IMR-90 (cell line): ENCODE measurements at regions not wholly inside any gene's neighbourhood (a gene's known extent, or its start where the extent isn't known, plus 50 kb on each side); places are given as distances from the start of the nearest gene placed in this dataset.

Experiments
- ATAC-seq: fragments of 200-7000 bp; cut with Tn5 transposase; 2 replicates; pipeline ENCODE4 v1.9.1; 2020; ENCODE audit warnings: low read depth, mild to moderate bottlenecking, moderate library complexity
- BruUV-seq: library from RNA; stranded (reverse); fragments of 400-500 nt; replicated peaks from 2 replicates; lab custom pipeline; 2021; lab: Mats Ljungman, UMichigan
- CTCF ChIA-PET: fragments of 300-600 bp; formaldehyde crosslinking; extraction: SDS; loops from one replicate; lab custom pipeline; 2021; ENCODE audit warnings: antibody characterized with exemption; lab: Yijun Ruan, JAX
- POLR2A ChIA-PET: fragments of 300-600 bp; sonication (Branson Sonifier 250); formaldehyde crosslinking; loops from one replicate; lab custom pipeline; 2022; ENCODE audit warnings: antibody characterized with exemption; ENCODE audit not compliant: unreplicated experiment; lab: Charles Lee
- DNase-seq: peaks from one replicate; pipeline ENCODE4 v3.0.0; 2013
- H2AFZ ChIP-seq: replicated peaks from 2 replicates; pipeline ENCODE3; 2013; ENCODE audit warnings: low read length, mild to moderate bottlenecking; ENCODE audit not compliant: poor library complexity
- H2AK5ac ChIP-seq: 2 replicates; pipeline ENCODE4 v1.6.1; 2013; ENCODE audit warnings: low read depth, low read length, inconsistent platforms
- H2AK9ac ChIP-seq: replicated peaks from 2 replicates; pipeline ENCODE3; 2013; ENCODE audit warnings: mild to moderate bottlenecking, low read depth, low read length, moderate library complexity; ENCODE audit not compliant: poor library complexity
- H2BK120ac ChIP-seq: 2 replicates; pipeline ENCODE4 v1.6.1; 2013; ENCODE audit warnings: low read depth, low read length, inconsistent platforms
- H2BK15ac ChIP-seq: 3 replicates; pipeline ENCODE4 v1.6.1; 2013; ENCODE audit warnings: low read depth, low read length, inconsistent platforms
- H2BK20ac ChIP-seq: 2 replicates; pipeline ENCODE4 v1.6.1; 2013; ENCODE audit warnings: low read depth, mild to moderate bottlenecking, inconsistent platforms, low read length, moderate library complexity
- H2BK5ac ChIP-seq: 2 replicates; pipeline ENCODE4 v1.6.1; 2013; ENCODE audit warnings: mild to moderate bottlenecking, low read depth, low read length, inconsistent platforms; ENCODE audit not compliant: poor library complexity, severe bottlenecking
- H3K14ac ChIP-seq: replicated peaks from 2 replicates; pipeline ENCODE4 v1.6.1; 2013; ENCODE audit warnings: low read depth, low read length, inconsistent platforms
- H3K18ac ChIP-seq: 2 replicates; pipeline ENCODE4 v1.6.1; 2013; ENCODE audit warnings: low read depth, low read length, control low read depth
- H3K23ac ChIP-seq: 2 replicates; pipeline ENCODE4 v1.6.1; 2013; ENCODE audit warnings: low read depth, low read length, inconsistent platforms
- H3K27ac ChIP-seq: 2 replicates; pipeline ENCODE4 v1.5.1; 2013; ENCODE audit warnings: mild to moderate bottlenecking, control low read depth, low read length; ENCODE audit not compliant: insufficient read depth
- H3K27me3 ChIP-seq: 2 replicates; pipeline ENCODE4 v1.6.1; 2013; ENCODE audit warnings: low read length; ENCODE audit not compliant: control insufficient read depth, insufficient read depth
- H3K36me3 ChIP-seq: 2 replicates; pipeline ENCODE4 v1.6.1; 2013; ENCODE audit warnings: low read length, mixed read lengths; ENCODE audit not compliant: control insufficient read depth, insufficient read depth
- H3K4ac ChIP-seq: 2 replicates; pipeline ENCODE4 v1.6.1; 2013; ENCODE audit warnings: low read depth, low read length, inconsistent platforms
- H3K4me1 ChIP-seq: 2 replicates; pipeline ENCODE4 v1.6.1; 2013; ENCODE audit warnings: low read length, mixed read lengths; ENCODE audit not compliant: control insufficient read depth, insufficient read depth
- H3K4me2 ChIP-seq: 2 replicates; pipeline ENCODE4 v1.6.1; 2013; ENCODE audit warnings: low read depth, mild to moderate bottlenecking, control low read depth, low read length, moderate library complexity
- H3K4me3 ChIP-seq: 2 replicates; pipeline ENCODE4 v1.5.1; 2013; ENCODE audit warnings: low read depth, mild to moderate bottlenecking, control low read depth, low read length, moderate library complexity; ENCODE audit not compliant: insufficient read depth
- H3K56ac ChIP-seq: 2 replicates; pipeline ENCODE4 v1.6.1; 2013; ENCODE audit warnings: low read length, inconsistent platforms; ENCODE audit not compliant: insufficient read depth; ENCODE audit errors: extremely low read depth
- H3K79me1 ChIP-seq, 2 experiments: 2 replicates each; pipeline ENCODE4 v1.6.1; 2013; ENCODE audit warnings: low read length in 2 of 2, inconsistent platforms in 1 of 2, low read depth in 1 of 2
- H3K9ac ChIP-seq: 2 replicates; pipeline ENCODE4 v1.6.1; 2013; ENCODE audit warnings: low read depth, low read length, control low read depth
- H3K9me1 ChIP-seq: 2 replicates; pipeline ENCODE4 v1.6.1; 2013; ENCODE audit warnings: low read length, inconsistent platforms; ENCODE audit not compliant: insufficient read depth
- H3K9me3 ChIP-seq: 2 replicates; pipeline ENCODE4 v1.6.1; 2013; ENCODE audit warnings: low read length; ENCODE audit not compliant: control insufficient read depth, insufficient read depth
- H4K20me1 ChIP-seq: 2 replicates; pipeline ENCODE4 v1.6.1; 2013; ENCODE audit warnings: low read length, inconsistent platforms; ENCODE audit not compliant: insufficient read depth
- H4K5ac ChIP-seq: 2 replicates; pipeline ENCODE4 v1.6.1; 2013; ENCODE audit warnings: mild to moderate bottlenecking, low read depth, low read length, control low read depth
- H4K8ac ChIP-seq, 2 experiments: 2 replicates each; pipeline ENCODE4 v1.6.1; 2013; ENCODE audit warnings: low read depth in 2 of 2, low read length in 2 of 2, control low read depth in 1 of 2, inconsistent platforms in 1 of 2
- H4K91ac ChIP-seq: 2 replicates; pipeline ENCODE4 v1.6.1; 2013; ENCODE audit warnings: low read depth, low read length, inconsistent platforms; ENCODE audit not compliant: insufficient read depth
- RAD21 ChIP-seq: IDR thresholded peaks from 2 replicates; pipeline ENCODE4 v1.6.1; 2012; ENCODE audit warnings: low read length, improper control_type of control experiment
- USF2 ChIP-seq: fragments of 150-350 bp; IDR thresholded peaks from 2 replicates; pipeline ENCODE4 v1.6.1; 2017; ENCODE audit warnings: mild to moderate bottlenecking, antibody characterized with exemption, low read length, low read depth
- WGBS, 2 experiments: methylation state at CpG; one replicate each; pipeline versions ENCODE4 v1.1.5 to v1.1.7; 2013; ENCODE audit warnings: missing lambda C conversion rate in 2 of 2; ENCODE audit not compliant: insufficient read length in 1 of 2; ENCODE audit errors: extremely low coverage in 2 of 2; 5-methylcytosine and 5-hydroxymethylcytosine counted together
- dilution Hi-C: fragments of 300-500 bp; cut with HindIII; formaldehyde crosslinking; loops from one replicate; pipeline ENCODE4 v1.14.3; 2018; ENCODE audit warnings: low sequenced_read_pairs; ENCODE audit not compliant: unreplicated experiment
- in situ Hi-C: fragments of 300-500 bp; cut with MboI; formaldehyde crosslinking; loops from 3 replicates; pipeline ENCODE4 v1.14.3; 2019; ENCODE audit warnings: low sequenced_read_pairs, inconsistent platforms, mixed read lengths
- intact Hi-C: fragments of 100-400 bp; cut with micrococcal nuclease; formaldehyde crosslinking; loops from 2 replicates; pipeline ENCODE4 v1.10.0; 2022

GRCh38 chr5:40001796-40002195 is 577.0 kb upstream of the DAB2 start:
- no peak overlapping the region for H3K18ac ChIP-seq
- no peaks in the 10 kb centered on the region for H3K9me1 ChIP-seq
- ATAC-seq = no peak
- no peaks in the 10 kb centered on the region for H3K79me1 ChIP-seq
- no peak overlapping the region for H2BK20ac ChIP-seq
- no peak overlapping the region for H4K91ac ChIP-seq
- BruUV-seq = no TSS peak
- H4K8ac ChIP-seq = no peak overlapping the region
- no peaks in the 10 kb centered on the region for H3K9me3 ChIP-seq
- no peak overlapping the region for H3K27ac ChIP-seq
- ChIA-PET CTCF (interaction anchor here (0.6 kb wide), 1 partner anchor 536 kb away, joined by 3 read pairs; no protein-coding TSS in a partner anchor), POLR2A (no interaction called here)
- no peak overlapping the region for H3K14ac ChIP-seq
- no peak overlapping the region for H3K9ac ChIP-seq
- H2AK9ac ChIP-seq = no peak overlapping the region
- no peak overlapping the region for H3K23ac ChIP-seq
- no peak overlapping the region for H2AFZ ChIP-seq
- H4K5ac ChIP-seq = no peak overlapping the region
- no peak overlapping the region for H3K4me3 ChIP-seq
- H2AK5ac ChIP-seq = no peak overlapping the region
- H3K4me1 ChIP-seq = no peaks in the 10 kb centered on the region
- TF ChIP-seq USF2 (no peak), RAD21 (no peak)
- DNase-seq = no peak
- H3K4me2 ChIP-seq = no peak overlapping the region
- H3K56ac ChIP-seq = no peak overlapping the region
- in situ Hi-C loops = no loop called here
- H2BK120ac ChIP-seq = no peak overlapping the region
- no peaks in the 10 kb centered on the region for H3K36me3 ChIP-seq
- intact Hi-C loops = no loop called here
- H3K4ac ChIP-seq = no peak overlapping the region
- dilution Hi-C loops = no loop called here
- no CpG with 5 or more reads among the region's 1 CpG for WGBS, 2 experiments
- H2BK5ac ChIP-seq = no peak overlapping the region
- H4K20me1 ChIP-seq = no peaks in the 10 kb centered on the region
- no peaks in the 10 kb centered on the region; the same call in 1 of the 2 replicates for H3K27me3 ChIP-seq
- H2BK15ac ChIP-seq = no peak overlapping the region
